Natural killer cell (primary cell): ENCODE measurements at regions not wholly inside any gene's neighbourhood (a gene's known extent, or its start where the extent isn't known, plus 50 kb on each side); places are given as distances from the start of the nearest gene placed in this dataset.

Experiments used
- ATAC-seq, 3 donors: fragments of 150-1000 bp in 2 of 3; fragments of 200-7000 bp in 1 of 3; cut with Tn5 transposase; 1 replicate in 1 of 3; 2 replicates in 2 of 3; pipeline ENCODE4 v1.10.0; 2021; ENCODE audit warnings: mild to moderate bottlenecking in 2 of 3, moderate library complexity in 2 of 3
- DNase-seq, 2 donors: peaks; one replicate each; pipeline versions ENCODE4 v3.0.0 to v3.0.0-alpha.2; 2013 to 2021; ENCODE audit warnings: mixed read lengths in 1 of 2
- H3K27ac ChIP-seq: one replicate; pipeline ENCODE4 v1.5.1; 2013; ENCODE audit warnings: mild to moderate bottlenecking, low read length
- H3K27me3 ChIP-seq: one replicate; pipeline ENCODE4 v1.6.1; 2013; ENCODE audit warnings: low read length; ENCODE audit not compliant: control insufficient read depth, insufficient read depth
- H3K36me3 ChIP-seq: one replicate; pipeline ENCODE4 v1.6.1; 2013; ENCODE audit warnings: low read length; ENCODE audit not compliant: control insufficient read depth, insufficient read depth
- H3K4me1 ChIP-seq: one replicate; pipeline ENCODE4 v1.6.1; 2013; ENCODE audit warnings: low read length; ENCODE audit not compliant: control insufficient read depth, insufficient read depth
- H3K4me3 ChIP-seq: one replicate; pipeline ENCODE4 v1.5.1; 2013; ENCODE audit warnings: low read length
- H3K9me3 ChIP-seq: one replicate; pipeline ENCODE4 v1.6.1; 2013; ENCODE audit warnings: low read length; ENCODE audit not compliant: control insufficient read depth, insufficient read depth
- H3K27ac Mint-ChIP-seq, 2 donors: one replicate each; pipeline ENCODE4 v1.8.0; 2022; ENCODE audit warnings: mild to moderate bottlenecking in 2 of 2, mixed read lengths in 2 of 2, moderate library complexity in 1 of 2
- H3K27me3 Mint-ChIP-seq, 2 donors: one replicate each; pipeline ENCODE4 v1.8.0; 2022; ENCODE audit warnings: low read depth in 2 of 2, mixed read lengths in 2 of 2
- H3K36me3 Mint-ChIP-seq: one replicate; pipeline ENCODE4 v1.8.0; 2022; ENCODE audit warnings: mixed read lengths
- H3K4me1 Mint-ChIP-seq, 2 donors: one replicate each; pipeline ENCODE4 v1.8.0; 2022; ENCODE audit warnings: mixed read lengths in 2 of 2
- H3K4me3 Mint-ChIP-seq: one replicate; pipeline ENCODE4 v1.8.0; 2022; ENCODE audit warnings: mild to moderate bottlenecking, moderate library complexity, mixed read lengths
- H3K9me3 Mint-ChIP-seq, 2 donors: one replicate each; pipeline ENCODE4 v1.8.0; 2022; ENCODE audit warnings: mixed read lengths in 2 of 2
- CTCF ChIP-seq: fragments of 200-600 bp; IDR thresholded peaks from one replicate; pipeline ENCODE4 v1.8.0; 2022; ENCODE audit warnings: antibody characterized with exemption
- WGBS: methylation state at CpG from one replicate; pipeline ENCODE4 v1.1.7; 2013; ENCODE audit warnings: missing lambda C conversion rate; ENCODE audit not compliant: insufficient coverage; 5-methylcytosine and 5-hydroxymethylcytosine counted together
- intact Hi-C: fragments of 100-400 bp; cut with micrococcal nuclease; formaldehyde crosslinking; loops from one replicate; pipeline ENCODE4 v1.14.2; 2022

DNA sequence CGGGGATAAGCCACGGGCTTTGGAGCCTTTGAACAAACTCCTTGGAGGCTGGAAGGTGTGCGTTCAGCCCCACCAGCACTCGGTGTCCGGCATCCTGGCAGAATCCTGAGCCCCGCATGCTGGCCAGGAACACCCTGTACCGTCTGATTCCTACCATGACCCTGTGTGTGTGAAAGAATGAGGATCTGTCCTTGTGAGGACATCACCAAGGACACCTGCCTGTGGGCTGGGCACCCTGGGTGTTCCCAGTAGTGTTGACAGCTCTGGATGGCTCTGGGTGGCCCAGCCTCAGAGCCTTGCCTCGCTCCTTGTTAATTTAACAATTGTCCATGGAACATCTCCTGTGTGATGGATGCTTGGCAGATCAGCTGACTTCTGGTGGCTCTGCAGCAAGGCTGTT lies 234.3 kb downstream of the QKI start:
- no peaks in the 10 kb centered on the region for H3K36me3 Mint-ChIP-seq
- 91% methylated on average over 8 of the region's 8 CpGs for WGBS
- H3K4me3 Mint-ChIP-seq: no peak overlapping the region
- ATAC-seq (no peak), DNase-seq (no peak)
- Histone ChIP-seq H3K4me1 (no peaks in the 10 kb centered on the region), H3K9me3 (no peaks in the 10 kb centered on the region), H3K27ac (no peak overlapping the region), H3K4me3 (no peak overlapping the region), H3K36me3 (no peaks in the 10 kb centered on the region), H3K27me3 (no peaks in the 10 kb centered on the region)
- intact Hi-C loops: no loop called here
- H3K9me3 Mint-ChIP-seq: no peaks in the 10 kb centered on the region
- H3K27me3 Mint-ChIP-seq: peaks cover 0 to 3% of the 10 kb centered on the region in 2 donors
- TF ChIP-seq CTCF: no peak
- H3K4me1 Mint-ChIP-seq: no peaks in the 10 kb centered on the region
- H3K27ac Mint-ChIP-seq: no peak overlapping the region

DNA sequence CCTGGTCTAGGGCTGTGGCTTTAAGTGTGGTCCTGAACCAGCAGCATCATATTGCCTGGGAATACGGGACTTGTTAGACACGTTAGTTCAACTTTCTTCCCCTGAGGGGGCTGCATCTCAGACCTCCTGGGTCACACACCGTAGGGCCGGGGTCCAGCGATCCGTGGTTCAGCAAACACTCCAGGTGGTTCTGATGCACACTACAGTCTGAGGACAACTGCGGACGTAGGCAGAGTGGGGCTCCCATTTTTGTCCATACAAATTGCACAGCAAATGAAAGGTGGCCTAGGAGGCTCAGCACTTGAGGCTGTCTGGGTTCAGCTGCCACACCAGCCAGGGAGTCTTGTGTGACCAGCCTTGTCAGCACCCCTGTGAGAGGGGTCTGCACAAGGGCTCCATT lies 233.1 kb downstream of the QKI start:
- H3K4me1 Mint-ChIP-seq: no peaks in the 10 kb centered on the region
- H3K27ac Mint-ChIP-seq: no peak overlapping the region
- H3K4me1 ChIP-seq: no peaks in the 10 kb centered on the region
- H3K4me3 ChIP-seq: no peak overlapping the region
- no peaks in the 10 kb centered on the region for H3K27me3 ChIP-seq
- H3K27ac ChIP-seq: no peak overlapping the region
- ATAC-seq (no peak), DNase-seq (no peak)
- no peak for TF ChIP-seq CTCF
- intact Hi-C loops: no loop called here
- no peaks in the 10 kb centered on the region for H3K9me3 ChIP-seq
- no peaks in the 10 kb centered on the region for H3K36me3 ChIP-seq
- no peak overlapping the region for H3K4me3 Mint-ChIP-seq
- 91% methylated on average over 8 of the region's 8 CpGs for WGBS
- no peaks in the 10 kb centered on the region for H3K36me3 Mint-ChIP-seq
- no peaks in the 10 kb centered on the region for H3K9me3 Mint-ChIP-seq
- peaks cover 0 to 3% of the 10 kb centered on the region in 2 donors for H3K27me3 Mint-ChIP-seq

- TF ChIP-seq CTCF: no peak
- intact Hi-C loops: no loop called here
- Mint-ChIP-seq H3K27me3 (peaks cover 0 to 3% of the 10 kb centered on the region in 2 donors), H3K36me3 (no peaks in the 10 kb centered on the region), H3K4me3 (no peak overlapping the region), H3K9me3 (no peaks in the 10 kb centered on the region), H3K4me1 (no peaks in the 10 kb centered on the region), H3K27ac (no peak overlapping the region)
- Histone ChIP-seq H3K4me3 (no peak overlapping the region), H3K4me1 (no peaks in the 10 kb centered on the region), H3K36me3 (no peaks in the 10 kb centered on the region), H3K9me3 (no peaks in the 10 kb centered on the region), H3K27me3 (no peaks in the 10 kb centered on the region), H3K27ac (no peak overlapping the region)
- ATAC-seq (no peak), DNase-seq (no peak)
- WGBS: 88% methylated on average over 3 of the region's 3 CpGs
Measured at GRCh38 chr6:163646866-163647265, 232.3 kb downstream of the QKI start.

GRCh38 chr6:163646133-163646532 lies 231.6 kb downstream of the QKI start:
- Histone ChIP-seq H3K27me3 (no peaks in the 10 kb centered on the region), H3K36me3 (no peaks in the 10 kb centered on the region), H3K4me3 (no peak overlapping the region), H3K27ac (no peak overlapping the region), H3K4me1 (no peaks in the 10 kb centered on the region), H3K9me3 (no peaks in the 10 kb centered on the region)
- DNase-seq (no peak), ATAC-seq (no peak)
- no peaks in the 10 kb centered on the region for H3K4me1 Mint-ChIP-seq
- H3K9me3 Mint-ChIP-seq: no peaks in the 10 kb centered on the region
- no peak for TF ChIP-seq CTCF
- H3K36me3 Mint-ChIP-seq: no peaks in the 10 kb centered on the region
- intact Hi-C loops: no loop called here
- no peak overlapping the region for H3K4me3 Mint-ChIP-seq
- no peak overlapping the region for H3K27ac Mint-ChIP-seq
- H3K27me3 Mint-ChIP-seq: peaks cover 0 to 3% of the 10 kb centered on the region in 2 donors
- 87% methylated on average over 9 of the region's 9 CpGs for WGBS
